RWPE1 (cell line): ENCODE measurements at regions not wholly inside any gene's neighbourhood (a gene's known extent, or its start where the extent isn't known, plus 50 kb on each side); places are given as distances from the start of the nearest gene placed in this dataset.

Source experiments
- CTCF ChIA-PET: fragments of 350-600 bp; sonication (Branson Sonifier 250); formaldehyde crosslinking; extraction: SDS; loops from one replicate; lab custom pipeline; 2021; lab: Yijun Ruan, JAX
- POLR2A ChIA-PET: fragments of 400-600 bp; formaldehyde crosslinking; extraction: SDS; loops from one replicate; lab custom pipeline; 2020; ENCODE audit warnings: antibody characterized with exemption; ENCODE audit not compliant: low non-redundant PET; lab: Yijun Ruan, JAX
- DNase-seq: peaks from one replicate; pipeline ENCODE4 v3.0.0; 2012; ENCODE audit warnings: low spot score
- H3K27ac ChIP-seq: fragments of 450-650 bp; 2 replicates; pipeline ENCODE4 v1.5.1; 2017
- CTCF ChIP-seq: fragments of 450-650 bp; conservative IDR thresholded peaks from 2 replicates; pipeline ENCODE4 v1.5.1; 2017; ENCODE audit warnings: low read depth, mild to moderate bottlenecking

DNA sequence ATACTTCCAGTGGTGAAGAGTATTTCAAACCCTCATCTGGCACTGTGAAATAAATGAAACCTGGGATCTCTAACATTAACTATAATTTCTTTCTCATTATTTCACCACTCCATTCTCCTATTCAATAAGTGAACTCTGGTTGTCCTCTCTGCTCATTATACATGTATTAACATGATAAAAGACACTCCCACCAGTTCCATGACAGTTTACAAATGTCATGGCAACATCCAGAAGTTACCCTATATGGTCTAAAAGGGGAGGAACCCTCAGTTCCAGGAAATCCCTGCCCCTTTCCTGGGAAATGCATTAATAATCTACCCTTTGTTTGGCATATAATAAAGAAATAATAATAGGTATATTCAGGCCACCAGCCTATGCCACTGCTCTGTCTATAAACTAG, 62.7 kb upstream of the BRINP3 start:
- ChIA-PET POLR2A (no interaction called here), CTCF (no interaction called here)
- no peak for TF ChIP-seq CTCF
- no peak for DNase-seq
- no peak overlapping the region for H3K27ac ChIP-seq

DNA sequence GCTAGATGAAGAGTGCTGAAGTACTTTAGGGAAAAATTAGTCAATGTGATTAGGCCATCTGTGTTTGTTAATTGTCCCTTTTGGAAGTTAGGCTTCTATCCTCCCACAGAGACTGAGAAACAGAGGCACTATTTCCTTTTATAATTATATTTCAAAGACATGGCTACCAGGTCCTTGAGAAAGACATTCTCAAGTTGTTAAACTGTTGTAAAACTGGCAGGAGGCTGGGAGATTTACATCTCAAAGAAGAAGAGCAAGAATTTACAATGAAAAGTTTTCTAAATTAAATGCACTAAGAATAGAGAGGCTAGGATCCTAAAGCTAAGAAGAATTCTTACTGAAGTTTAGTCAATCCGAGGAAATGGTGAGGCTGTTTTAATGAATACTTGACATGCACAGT, 74.0 kb upstream of the BRINP3 start:
- H3K27ac ChIP-seq, result no peak overlapping the region
- DNase-seq, result no peak
- ChIA-PET POLR2A (no interaction called here), CTCF (no interaction called here)
- no peak for TF ChIP-seq CTCF

DNA sequence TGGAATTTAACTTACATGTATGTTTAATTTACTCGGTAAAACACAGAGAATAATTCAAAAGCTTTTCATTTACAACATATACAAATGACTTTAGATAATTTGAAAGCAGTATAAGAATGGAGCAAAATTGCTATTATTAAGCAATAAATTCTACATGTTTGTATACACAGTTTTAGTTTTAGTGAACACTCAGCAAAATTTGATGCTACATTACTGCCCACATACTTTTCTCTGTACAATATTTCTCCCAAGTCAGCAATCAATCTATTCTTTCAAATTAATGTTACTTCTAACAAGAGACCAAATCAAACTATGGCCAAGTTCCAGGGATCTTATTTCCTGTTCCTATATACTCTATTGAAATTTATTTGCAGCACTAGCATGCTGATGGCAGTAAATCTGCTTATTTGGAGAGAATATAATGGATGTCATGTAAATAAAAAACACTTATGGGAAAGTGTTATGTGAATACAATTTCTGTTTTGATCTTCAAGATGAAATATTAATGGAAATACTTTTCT, 82.6 kb upstream of the BRINP3 start:
- POLR2A ChIA-PET, result no interaction called here

DNA sequence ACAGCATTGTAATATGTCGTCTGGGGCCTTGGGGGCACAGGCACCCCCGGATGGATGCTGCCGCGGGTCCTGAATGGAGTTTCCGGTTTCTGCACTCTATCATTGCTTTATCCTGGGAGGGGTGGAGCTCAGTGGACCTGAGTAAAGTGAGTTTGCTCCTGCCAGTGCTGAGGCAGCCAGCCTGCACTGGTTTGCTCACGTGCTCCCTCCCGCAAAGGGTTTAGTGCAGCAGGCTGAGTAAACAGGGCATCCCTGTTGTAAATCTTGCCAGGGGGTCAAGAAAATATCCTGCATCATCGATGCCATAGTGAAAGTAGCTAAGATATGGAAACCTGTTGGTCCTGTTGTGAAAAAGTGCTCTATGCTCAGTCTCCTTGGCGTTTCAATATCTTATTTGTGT, 85.6 kb upstream of the BRINP3 start:
- no peak overlapping the region for H3K27ac ChIP-seq
- TF ChIP-seq CTCF, result no peak
- DNase-seq, result no peak
- ChIA-PET CTCF (no interaction called here), POLR2A (no interaction called here)

More for the DNA sequence above, 82.6 kb upstream of the BRINP3 start:
- DNase-seq, result no peak
- H3K27ac ChIP-seq, result no peak overlapping the region
- no peak for TF ChIP-seq CTCF
- CTCF ChIA-PET, result interaction anchor here (0.6 kb wide), 1 partner anchor 16 kb away, joined by 3 read pairs; no protein-coding TSS in a partner anchor

- TF ChIP-seq CTCF, result no peak
- CTCF ChIA-PET, result no interaction called here
- H3K27ac ChIP-seq, result no peak overlapping the region
- no peak for DNase-seq
- POLR2A ChIA-PET, result no interaction called here
These were observed 86.5 kb upstream of the BRINP3 start for GRCh38 chr1:190564117-190564516.

GRCh38 chr1:190578017-190578416, 100.4 kb upstream of the BRINP3 start:
- H3K27ac ChIP-seq, result no peak overlapping the region
- no peak for TF ChIP-seq CTCF
- CTCF ChIA-PET, result no interaction called here
- DNase-seq, result no peak
- POLR2A ChIA-PET, result no interaction called here
